Osteocyte (in vitro differentiated cells): ENCODE measurements at regions not wholly inside any gene's neighbourhood (a gene's known extent, or its start where the extent isn't known, plus 50 kb on each side); places are given as distances from the start of the nearest gene placed in this dataset.

Experiments used
- DNase-seq: peaks from one replicate; pipeline ENCODE4 v3.0.0; 2021; ENCODE audit warnings: mixed read lengths; ENCODE audit not compliant: unreplicated experiment; ENCODE audit errors: extremely low spot score
- H3K27ac Mint-ChIP-seq: one replicate; pipeline ENCODE4 v1.8.0; 2021; ENCODE audit warnings: mild to moderate bottlenecking, mixed read lengths; ENCODE audit not compliant: unreplicated experiment
- H3K27me3 Mint-ChIP-seq: one replicate; pipeline ENCODE4 v1.8.0; 2021; ENCODE audit warnings: mixed read lengths; ENCODE audit not compliant: unreplicated experiment
- H3K36me3 Mint-ChIP-seq: one replicate; pipeline ENCODE4 v1.8.0; 2021; ENCODE audit warnings: mixed read lengths; ENCODE audit not compliant: unreplicated experiment
- H3K4me1 Mint-ChIP-seq: one replicate; pipeline ENCODE4 v1.8.0; 2021; ENCODE audit warnings: mixed read lengths; ENCODE audit not compliant: unreplicated experiment
- H3K4me3 Mint-ChIP-seq: one replicate; pipeline ENCODE4 v1.8.0; 2021; ENCODE audit warnings: mild to moderate bottlenecking, moderate library complexity, mixed read lengths; ENCODE audit not compliant: unreplicated experiment
- H3K9me3 Mint-ChIP-seq: one replicate; pipeline ENCODE4 v1.8.0; 2021; ENCODE audit warnings: mixed read lengths; ENCODE audit not compliant: unreplicated experiment
- TF ChIP-seq, protein P1 (sequence below): fragments of 200-600 bp; sonication (generic); IDR thresholded peaks from 2 replicates; pipeline ENCODE4 v1.5.0; 2021; ENCODE audit warnings: antibody characterized with exemption, mild to moderate bottlenecking, moderate library complexity

DNA sequence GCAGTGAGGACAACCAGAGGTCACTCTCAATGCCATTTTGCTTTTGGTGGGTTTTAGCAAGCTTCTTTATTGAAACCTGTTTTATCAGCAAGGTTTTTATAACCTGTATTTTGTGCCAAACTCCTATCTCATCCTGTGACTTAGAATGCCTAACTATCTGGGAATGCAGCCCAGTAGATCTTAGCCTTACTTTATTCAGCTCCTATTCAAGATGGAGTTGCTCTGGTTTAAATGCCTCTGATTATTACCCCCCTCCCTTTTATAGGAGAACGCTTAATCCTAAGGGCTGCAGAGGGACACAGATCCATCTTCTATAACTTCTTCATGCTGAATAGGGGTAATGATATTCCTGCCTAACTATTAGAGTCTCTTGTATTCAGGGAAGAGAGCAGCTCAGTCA lies 179.1 kb downstream of the KIF18A start:
- peaks cover 22% of the 10 kb centered on the region for H3K4me1 Mint-ChIP-seq
- H3K27me3 Mint-ChIP-seq: no peaks in the 10 kb centered on the region
- H3K9me3 Mint-ChIP-seq: no peaks in the 10 kb centered on the region
- DNase-seq: no peak
- H3K4me3 Mint-ChIP-seq: no peak overlapping the region
- TF ChIP-seq, protein P1, sequence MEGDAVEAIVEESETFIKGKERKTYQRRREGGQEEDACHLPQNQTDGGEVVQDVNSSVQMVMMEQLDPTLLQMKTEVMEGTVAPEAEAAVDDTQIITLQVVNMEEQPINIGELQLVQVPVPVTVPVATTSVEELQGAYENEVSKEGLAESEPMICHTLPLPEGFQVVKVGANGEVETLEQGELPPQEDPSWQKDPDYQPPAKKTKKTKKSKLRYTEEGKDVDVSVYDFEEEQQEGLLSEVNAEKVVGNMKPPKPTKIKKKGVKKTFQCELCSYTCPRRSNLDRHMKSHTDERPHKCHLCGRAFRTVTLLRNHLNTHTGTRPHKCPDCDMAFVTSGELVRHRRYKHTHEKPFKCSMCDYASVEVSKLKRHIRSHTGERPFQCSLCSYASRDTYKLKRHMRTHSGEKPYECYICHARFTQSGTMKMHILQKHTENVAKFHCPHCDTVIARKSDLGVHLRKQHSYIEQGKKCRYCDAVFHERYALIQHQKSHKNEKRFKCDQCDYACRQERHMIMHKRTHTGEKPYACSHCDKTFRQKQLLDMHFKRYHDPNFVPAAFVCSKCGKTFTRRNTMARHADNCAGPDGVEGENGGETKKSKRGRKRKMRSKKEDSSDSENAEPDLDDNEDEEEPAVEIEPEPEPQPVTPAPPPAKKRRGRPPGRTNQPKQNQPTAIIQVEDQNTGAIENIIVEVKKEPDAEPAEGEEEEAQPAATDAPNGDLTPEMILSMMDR: no peak
- no peaks in the 10 kb centered on the region for H3K36me3 Mint-ChIP-seq
- H3K27ac Mint-ChIP-seq: no peak overlapping the region

DNA sequence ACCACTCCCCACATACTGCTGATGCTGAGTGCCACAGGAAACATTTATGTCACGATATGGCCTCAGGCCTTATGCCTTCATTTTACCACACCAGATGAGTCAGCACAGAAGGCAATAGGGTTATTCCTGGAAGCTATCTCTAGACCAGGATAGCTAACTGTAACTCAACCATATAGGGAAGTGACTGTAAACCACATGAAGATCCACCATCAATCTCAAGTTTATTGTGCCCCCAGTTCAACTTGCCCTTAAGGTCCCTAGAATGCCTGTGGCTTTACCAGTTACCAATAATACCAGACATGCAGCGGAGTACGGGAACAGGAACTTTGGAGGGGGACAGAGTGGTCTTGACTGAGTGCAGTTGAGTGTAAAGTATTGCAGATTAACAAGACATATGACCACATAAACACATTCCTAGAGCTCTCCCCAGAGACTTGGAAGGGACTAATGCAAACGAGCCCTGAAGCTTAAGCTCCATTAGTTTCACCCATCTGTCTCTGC lies 180.9 kb downstream of the KIF18A start:
- TF ChIP-seq, protein P1: no peak
- peaks cover 7% of the 10 kb centered on the region for H3K9me3 Mint-ChIP-seq
- H3K4me1 Mint-ChIP-seq: peaks cover 19% of the 10 kb centered on the region
- H3K27ac Mint-ChIP-seq: no peak overlapping the region
- DNase-seq: no peak
- no peaks in the 10 kb centered on the region for H3K27me3 Mint-ChIP-seq
- no peaks in the 10 kb centered on the region for H3K36me3 Mint-ChIP-seq
- no peak overlapping the region for H3K4me3 Mint-ChIP-seq

GRCh38 chr11:27926486-27926885 lies 181.5 kb downstream of the KIF18A start:
- Mint-ChIP-seq H3K9me3 (peaks cover 7% of the 10 kb centered on the region), H3K4me1 (peaks cover 19% of the 10 kb centered on the region), H3K36me3 (no peaks in the 10 kb centered on the region), H3K27me3 (no peaks in the 10 kb centered on the region), H3K4me3 (no peak overlapping the region), H3K27ac (no peak overlapping the region)
- TF ChIP-seq, protein P1: no peak
- no peak for DNase-seq

DNA sequence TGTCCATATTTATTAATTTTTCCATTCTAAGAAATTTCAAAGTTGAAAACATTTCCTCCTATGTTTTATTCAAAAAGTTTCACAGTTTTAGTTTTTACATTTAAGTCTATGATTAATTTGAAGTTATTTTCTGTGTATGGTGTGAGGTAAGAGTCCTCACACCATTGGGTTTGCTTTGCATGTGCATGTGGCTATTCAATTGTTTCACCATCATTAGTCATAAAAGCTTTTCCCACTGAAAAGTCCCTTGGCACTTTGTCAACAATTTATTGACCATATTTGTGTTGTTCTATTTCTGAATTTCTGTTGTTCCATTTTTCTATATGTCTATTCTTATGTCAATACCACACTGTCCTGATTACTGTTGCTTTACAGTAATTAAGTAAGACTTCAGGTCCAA lies 186.5 kb downstream of the KIF18A start:
- H3K4me1 Mint-ChIP-seq: peaks cover 4% of the 10 kb centered on the region
- no peak for DNase-seq
- H3K4me3 Mint-ChIP-seq: no peak overlapping the region
- H3K36me3 Mint-ChIP-seq: no peaks in the 10 kb centered on the region
- peaks cover 7% of the 10 kb centered on the region for H3K9me3 Mint-ChIP-seq
- H3K27me3 Mint-ChIP-seq: no peaks in the 10 kb centered on the region
- H3K27ac Mint-ChIP-seq: no peak overlapping the region
- TF ChIP-seq, protein P1: no peak

- Mint-ChIP-seq H3K27me3 (no peaks in the 10 kb centered on the region), H3K4me1 (peaks cover 9% of the 10 kb centered on the region), H3K4me3 (no peak overlapping the region), H3K27ac (no peak overlapping the region), H3K36me3 (no peaks in the 10 kb centered on the region), H3K9me3 (no peaks in the 10 kb centered on the region)
- TF ChIP-seq, protein P1: no peak
- no peak for DNase-seq
These were observed 191.3 kb downstream of the KIF18A start for GRCh38 chr11:27916541-27917100.
